ENCODE measurements at regions not wholly inside any gene's neighbourhood (a gene's known extent, or its start where the extent isn't known, plus 50 kb on each side); places are given as distances from the start of the nearest gene placed in this dataset.

DNA sequence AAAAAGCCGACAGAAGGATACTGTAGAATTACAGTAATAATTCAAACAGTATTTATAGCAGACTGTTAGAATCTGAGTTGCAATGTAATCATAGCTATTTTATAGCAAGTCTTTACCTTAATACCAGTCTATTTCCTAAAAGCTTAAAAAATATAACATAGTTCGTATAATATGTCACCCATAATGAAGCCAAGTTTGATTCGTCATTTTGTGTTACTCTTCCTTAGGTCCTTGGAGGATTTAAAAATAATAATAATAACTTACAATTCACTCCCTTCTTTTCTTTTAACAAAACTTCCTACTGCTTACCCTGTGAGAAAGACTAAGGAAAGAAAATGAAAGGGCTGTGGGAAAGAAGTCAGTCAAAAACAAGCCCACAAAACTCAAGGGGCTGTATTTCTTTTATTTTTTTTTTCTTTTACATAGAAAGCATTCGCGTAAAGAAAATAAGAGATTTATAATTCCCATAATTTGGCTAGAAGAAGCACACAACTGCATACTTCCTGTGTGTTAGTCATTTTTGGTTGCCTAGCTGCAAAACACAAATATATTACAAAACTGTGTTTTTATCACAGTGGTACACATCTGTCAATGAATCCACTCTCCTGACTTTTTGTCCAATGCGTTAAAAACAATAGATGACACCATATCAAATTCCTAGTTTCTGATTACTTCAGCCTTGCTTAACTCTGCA is 187.2 kb upstream of the CELF2 start:
- Mint-ChIP-seq H3K27ac (no peak overlapping the region), H3K36me3 (ENCODE audit: low read depth) (no peaks in the 10 kb centered on the region), H3K27me3 (peaks cover 6% of the 10 kb centered on the region), H3K4me3 (no peak overlapping the region), H3K4me1 (no peaks in the 10 kb centered on the region), H3K9me3 (peaks cover 3% of the 10 kb centered on the region)
- ATAC-seq (replicated peaks), result no peak

DNA sequence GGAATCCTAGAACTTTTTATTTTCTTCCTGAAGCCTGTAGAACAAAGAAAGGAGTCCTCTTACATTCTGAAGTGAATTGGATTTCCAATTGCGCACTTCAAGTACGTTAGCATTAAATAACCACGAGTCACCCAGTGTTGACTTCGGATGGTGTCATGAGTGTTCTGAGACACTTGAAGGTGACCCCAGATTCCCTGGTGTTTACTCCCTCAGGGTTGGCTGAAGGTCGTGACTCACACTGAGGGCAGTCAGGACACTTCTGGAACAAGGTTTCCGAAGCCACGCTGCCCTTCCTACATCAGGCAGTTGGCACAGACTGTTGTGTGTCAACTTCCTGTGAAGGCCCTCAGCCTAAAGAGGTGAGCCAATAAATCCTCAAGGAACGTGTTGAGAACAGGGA is 186.6 kb upstream of the CELF2 start:
- Mint-ChIP-seq H3K4me3 (no peak overlapping the region), H3K27me3 (peaks cover 9% of the 10 kb centered on the region), H3K9me3 (peaks cover 3% of the 10 kb centered on the region), H3K36me3 (ENCODE audit: low read depth) (no peaks in the 10 kb centered on the region), H3K27ac (no peak overlapping the region), H3K4me1 (no peaks in the 10 kb centered on the region)
- no peak for ATAC-seq (replicated peaks)

DNA sequence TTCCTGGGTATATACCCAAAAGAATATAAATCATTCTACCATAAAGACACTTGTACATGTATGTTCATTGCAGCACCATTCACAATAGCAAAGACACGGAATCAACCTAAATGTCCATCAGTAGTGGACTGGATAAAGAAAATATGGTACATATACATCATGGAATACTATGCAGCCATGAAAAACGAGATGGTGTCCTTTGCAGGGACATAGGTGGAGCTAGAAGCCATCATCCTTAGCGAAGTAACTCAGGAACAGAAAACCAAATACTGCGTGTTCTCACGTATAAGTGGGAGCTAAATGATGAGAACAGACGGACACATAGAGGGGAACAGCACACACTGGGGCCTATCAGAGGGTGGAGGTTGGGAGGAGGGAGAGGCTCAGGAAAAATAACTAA is 183.7 kb upstream of the CELF2 start:
- Mint-ChIP-seq H3K36me3 (ENCODE audit: low read depth) (no peaks in the 10 kb centered on the region), H3K4me1 (no peaks in the 10 kb centered on the region), H3K9me3 (peaks cover 3% of the 10 kb centered on the region), H3K4me3 (no peak overlapping the region), H3K27ac (no peak overlapping the region), H3K27me3 (peaks cover 14% of the 10 kb centered on the region)
- no peak for ATAC-seq (replicated peaks)

DNA sequence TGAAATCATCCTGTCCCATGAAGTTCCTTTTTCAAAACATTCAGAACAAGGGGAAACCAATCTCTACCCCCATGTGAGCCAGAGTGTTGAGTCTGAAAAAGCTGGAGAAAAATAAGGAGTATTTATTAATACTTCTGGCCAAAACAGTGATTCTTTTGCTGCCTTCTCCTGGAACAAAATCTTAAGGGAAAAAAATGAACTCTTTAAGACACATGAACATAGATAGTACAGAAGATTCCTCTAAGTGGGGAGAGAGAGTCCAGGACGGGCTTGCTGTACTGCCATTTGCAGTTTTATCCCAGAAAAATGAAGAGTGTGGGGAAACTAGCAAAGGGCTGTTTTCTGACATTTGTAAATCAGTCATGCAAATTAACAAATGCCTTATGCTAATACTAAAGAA is 173.4 kb upstream of the CELF2 start:
- no peak overlapping the region for H3K27ac Mint-ChIP-seq
- no peaks in the 10 kb centered on the region for H3K36me3 Mint-ChIP-seq (ENCODE audit: low read depth)
- peaks cover 34% of the 10 kb centered on the region for H3K27me3 Mint-ChIP-seq

GRCh38 chr10:10845185-10845584 is 172.5 kb upstream of the CELF2 start:
- peaks cover 32% of the 10 kb centered on the region for H3K27me3 Mint-ChIP-seq
- no peak overlapping the region for H3K4me3 Mint-ChIP-seq
- no peaks in the 10 kb centered on the region for H3K36me3 Mint-ChIP-seq (ENCODE audit: low read depth)
- no peak for ATAC-seq (replicated peaks)
- H3K27ac Mint-ChIP-seq, result no peak overlapping the region
- no peaks in the 10 kb centered on the region for H3K4me1 Mint-ChIP-seq
- no peaks in the 10 kb centered on the region for H3K9me3 Mint-ChIP-seq

More for the DNA sequence above, 173.4 kb upstream of the CELF2 start:
- H3K9me3 Mint-ChIP-seq, result peaks cover 7% of the 10 kb centered on the region
- ATAC-seq (replicated peaks), result no peak
- H3K4me1 Mint-ChIP-seq, result no peaks in the 10 kb centered on the region
- H3K4me3 Mint-ChIP-seq, result no peak overlapping the region

- H3K4me1 Mint-ChIP-seq, result no peaks in the 10 kb centered on the region
These were observed 171.7 kb upstream of the CELF2 start for GRCh38 chr10:10845826-10846503.

DNA sequence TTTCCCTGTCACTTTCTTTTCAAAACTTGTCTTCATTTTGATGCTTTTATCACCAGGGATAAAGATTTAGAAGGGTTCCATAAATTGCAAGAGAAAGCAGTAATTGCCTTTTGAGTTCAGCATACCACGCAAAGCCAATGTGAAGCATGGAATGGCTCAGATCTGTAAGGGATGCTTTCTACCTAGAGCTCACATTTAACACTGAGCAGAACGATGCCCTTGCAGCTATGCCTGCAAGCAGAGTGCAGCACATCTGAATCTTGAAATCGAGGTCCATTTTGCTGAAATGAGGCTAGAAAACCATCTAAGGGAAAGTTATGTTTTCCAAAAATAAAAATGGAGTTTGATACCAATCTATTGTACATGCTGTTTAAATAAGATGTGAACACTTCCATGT is 171.2 kb upstream of the CELF2 start:
- no peak overlapping the region for H3K4me3 Mint-ChIP-seq
- H3K27ac Mint-ChIP-seq, result no peak overlapping the region
- no peaks in the 10 kb centered on the region for H3K36me3 Mint-ChIP-seq (ENCODE audit: low read depth)
- no peaks in the 10 kb centered on the region for H3K9me3 Mint-ChIP-seq
- H3K27me3 Mint-ChIP-seq, result peaks cover 35% of the 10 kb centered on the region
- no peaks in the 10 kb centered on the region for H3K4me1 Mint-ChIP-seq
- ATAC-seq (replicated peaks), result no peak

More at GRCh38 chr10:10845826-10846503, 171.7 kb upstream of the CELF2 start:
- H3K36me3 Mint-ChIP-seq (ENCODE audit: low read depth), result no peaks in the 10 kb centered on the region
- no peak overlapping the region for H3K4me3 Mint-ChIP-seq
- no peak overlapping the region for H3K27ac Mint-ChIP-seq
- H3K9me3 Mint-ChIP-seq, result no peaks in the 10 kb centered on the region
- H3K27me3 Mint-ChIP-seq, result peaks cover 32% of the 10 kb centered on the region
- ATAC-seq (replicated peaks), result no peak

- peaks cover 44% of the 10 kb centered on the region for H3K27me3 Mint-ChIP-seq
- H3K4me3 Mint-ChIP-seq, result no peak overlapping the region
- H3K9me3 Mint-ChIP-seq, result no peaks in the 10 kb centered on the region
- H3K27ac Mint-ChIP-seq, result no peak overlapping the region
- H3K36me3 Mint-ChIP-seq (ENCODE audit: low read depth), result no peaks in the 10 kb centered on the region
- ATAC-seq (replicated peaks), result no peak
- no peaks in the 10 kb centered on the region for H3K4me1 Mint-ChIP-seq
These were observed 170.3 kb upstream of the CELF2 start for GRCh38 chr10:10847387-10847786.

DNA sequence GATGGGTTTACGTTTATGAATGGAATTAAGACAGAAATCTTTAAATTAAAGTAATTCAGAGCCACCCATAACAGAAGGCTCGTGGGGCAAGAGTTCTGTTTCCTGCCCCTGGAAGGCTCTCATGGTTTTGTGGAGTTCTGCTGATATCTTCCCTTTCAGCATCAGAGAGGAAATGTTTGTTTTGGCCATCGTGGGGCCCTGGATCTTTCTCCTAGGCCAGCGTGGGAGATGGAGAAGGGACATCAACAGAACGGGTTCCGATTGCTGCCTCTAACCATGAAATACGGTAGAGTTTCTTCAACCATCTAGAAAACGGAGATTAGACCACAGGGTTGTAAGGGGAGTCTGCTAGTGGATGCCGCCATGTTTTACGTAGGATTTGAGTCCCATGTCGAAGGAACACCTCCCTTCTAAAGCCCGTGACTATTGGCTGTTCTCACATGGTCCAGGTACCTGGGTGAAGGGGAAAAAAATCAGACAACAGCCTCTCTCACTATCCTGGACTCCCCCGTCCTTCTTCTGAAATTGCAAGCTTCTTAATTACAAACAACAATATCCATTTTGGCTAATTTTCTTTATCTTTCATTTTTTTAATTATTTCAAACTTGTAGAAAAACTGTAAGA is 169.1 kb upstream of the CELF2 start:
- H3K27me3 Mint-ChIP-seq, result peaks cover 43% of the 10 kb centered on the region
- no peak for ATAC-seq (replicated peaks)
- no peaks in the 10 kb centered on the region for H3K9me3 Mint-ChIP-seq
- H3K27ac Mint-ChIP-seq, result no peak overlapping the region
- H3K4me3 Mint-ChIP-seq, result no peak overlapping the region
- no peaks in the 10 kb centered on the region for H3K36me3 Mint-ChIP-seq (ENCODE audit: low read depth)
- no peaks in the 10 kb centered on the region for H3K4me1 Mint-ChIP-seq

- Mint-ChIP-seq H3K4me1 (no peaks in the 10 kb centered on the region), H3K36me3 (ENCODE audit: low read depth) (no peaks in the 10 kb centered on the region), H3K9me3 (no peaks in the 10 kb centered on the region), H3K27ac (no peak overlapping the region), H3K4me3 (no peak overlapping the region), H3K27me3 (peaks cover 36% of the 10 kb centered on the region)
- no peak for ATAC-seq (replicated peaks)
These were observed 168.4 kb upstream of the CELF2 start for GRCh38 chr10:10849306-10849705.

GRCh38 chr10:10850214-10850613 is 167.5 kb upstream of the CELF2 start:
- ATAC-seq (replicated peaks), result no peak
- Mint-ChIP-seq H3K36me3 (ENCODE audit: low read depth) (no peaks in the 10 kb centered on the region), H3K4me1 (no peaks in the 10 kb centered on the region), H3K4me3 (no peak overlapping the region), H3K9me3 (no peaks in the 10 kb centered on the region), H3K27me3 (peaks cover 34% of the 10 kb centered on the region), H3K27ac (no peak overlapping the region)

- no peaks in the 10 kb centered on the region for H3K36me3 Mint-ChIP-seq (ENCODE audit: low read depth)
- H3K9me3 Mint-ChIP-seq, result no peaks in the 10 kb centered on the region
- no peak for ATAC-seq (replicated peaks)
- H3K4me3 Mint-ChIP-seq, result no peak overlapping the region
- H3K4me1 Mint-ChIP-seq, result no peaks in the 10 kb centered on the region
- H3K27me3 Mint-ChIP-seq, result peaks cover 29% of the 10 kb centered on the region
- no peak overlapping the region for H3K27ac Mint-ChIP-seq
These were observed 165.2 kb upstream of the CELF2 start for GRCh38 chr10:10852464-10852863.

DNA sequence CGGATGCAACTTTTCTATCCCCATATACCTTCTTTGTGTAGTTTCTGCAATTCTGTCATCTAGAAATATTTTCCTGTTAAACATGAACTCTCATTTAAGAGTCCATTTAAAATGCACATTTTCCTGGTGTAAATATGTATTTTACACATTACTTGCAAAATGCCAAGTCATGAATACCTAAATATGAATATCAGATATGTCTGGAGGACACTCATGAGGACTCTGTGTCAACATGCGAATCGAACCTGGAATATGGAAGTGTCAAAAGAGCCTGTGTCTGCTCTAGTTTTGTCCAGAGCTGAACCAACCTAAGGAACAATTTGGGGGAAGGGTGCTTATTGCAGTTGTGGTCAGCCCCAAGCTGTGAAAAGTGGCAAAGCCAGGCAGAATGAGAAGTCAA is 163.7 kb upstream of the CELF2 start:
- ATAC-seq (replicated peaks), result no peak
- Mint-ChIP-seq H3K4me1 (no peaks in the 10 kb centered on the region), H3K27ac (no peak overlapping the region), H3K4me3 (no peak overlapping the region), H3K27me3 (peaks cover 23% of the 10 kb centered on the region), H3K36me3 (ENCODE audit: low read depth) (no peaks in the 10 kb centered on the region), H3K9me3 (no peaks in the 10 kb centered on the region)

- no peak overlapping the region for H3K27ac Mint-ChIP-seq
- H3K4me1 Mint-ChIP-seq, result no peaks in the 10 kb centered on the region
- H3K4me3 Mint-ChIP-seq, result no peak overlapping the region
- no peaks in the 10 kb centered on the region for H3K9me3 Mint-ChIP-seq
- no peaks in the 10 kb centered on the region for H3K36me3 Mint-ChIP-seq (ENCODE audit: low read depth)
- ATAC-seq (replicated peaks), result no peak
- peaks cover 18% of the 10 kb centered on the region for H3K27me3 Mint-ChIP-seq
These were observed 162.9 kb upstream of the CELF2 start for GRCh38 chr10:10854725-10855124.

GRCh38 chr10:10855151-10855581 is 162.5 kb upstream of the CELF2 start:
- no peaks in the 10 kb centered on the region for H3K9me3 Mint-ChIP-seq
- peaks cover 18% of the 10 kb centered on the region for H3K27me3 Mint-ChIP-seq
- no peaks in the 10 kb centered on the region for H3K36me3 Mint-ChIP-seq (ENCODE audit: low read depth)
- H3K4me3 Mint-ChIP-seq, result no peak overlapping the region
- no peaks in the 10 kb centered on the region for H3K4me1 Mint-ChIP-seq
- ATAC-seq (replicated peaks), result no peak
- no peak overlapping the region for H3K27ac Mint-ChIP-seq

All from activated T-helper 17 cell treated with anti-CD3 and anti-CD28 coated beads, Interleukin-2, amount 50 U/mL, for 72 hours (primary cell).